ENCODE measurements at regions not wholly inside any gene's neighbourhood (a gene's known extent, or its start where the extent isn't known, plus 50 kb on each side); places are given as distances from the start of the nearest gene placed in this dataset.

GRCh38 chr2:8594731-8595427 is 87.0 kb upstream of the ID2 start:
- TF ChIP-seq CTCF (conservative IDR thresholded peaks at IDR 0.05; ENCODE audit: low read depth, low read length) = no peak
- Histone ChIP-seq H3K9ac (no peak overlapping the region), H3K27me3 (ENCODE audit: insufficient read depth, low read depth) (no peaks in the 10 kb centered on the region), H3K4me3 (IDR thresholded peaks at IDR 0.05; ENCODE audit: insufficient read depth, low read depth, low read length) (no peak overlapping the region), H3K79me2 (ENCODE audit: insufficient read depth, low read depth) (no peaks in the 10 kb centered on the region), H3K27ac (no peak overlapping the region), H3K4me2 (no peak overlapping the region), H3K4me1 (ENCODE audit: low read depth, poor library complexity, severe bottlenecking) (no peaks in the 10 kb centered on the region), H2AFZ (ENCODE audit: low read depth) (no peak overlapping the region), H3K36me3 (ENCODE audit: insufficient read depth) (no peaks in the 10 kb centered on the region), H4K20me1 (ENCODE audit: insufficient read depth) (no peaks in the 10 kb centered on the region)

- no peak overlapping the region for H2AFZ ChIP-seq (ENCODE audit: low read depth)
- no peaks in the 10 kb centered on the region for H3K36me3 ChIP-seq (ENCODE audit: insufficient read depth)
- H3K4me1 ChIP-seq (ENCODE audit: low read depth, poor library complexity, severe bottlenecking) = no peaks in the 10 kb centered on the region
- H3K9ac ChIP-seq = no peak overlapping the region
- no peaks in the 10 kb centered on the region for H3K27me3 ChIP-seq (ENCODE audit: insufficient read depth, low read depth)
- no peaks in the 10 kb centered on the region for H3K79me2 ChIP-seq (ENCODE audit: insufficient read depth, low read depth)
- no peak overlapping the region for H3K27ac ChIP-seq
- no peak overlapping the region for H3K4me2 ChIP-seq
- no peaks in the 10 kb centered on the region for H4K20me1 ChIP-seq (ENCODE audit: insufficient read depth)
- H3K4me3 ChIP-seq (IDR thresholded peaks at IDR 0.05; ENCODE audit: insufficient read depth, low read depth, low read length) = no peak overlapping the region
- no peak for TF ChIP-seq CTCF (conservative IDR thresholded peaks at IDR 0.05; ENCODE audit: low read depth, low read length)
Observed at GRCh38 chr2:8595428-8595805, 86.4 kb upstream of the ID2 start.

GRCh38 chr2:8595811-8596600 is 85.8 kb upstream of the ID2 start:
- Histone ChIP-seq H4K20me1 (ENCODE audit: insufficient read depth) (no peaks in the 10 kb centered on the region), H3K4me1 (ENCODE audit: low read depth, poor library complexity, severe bottlenecking) (no peaks in the 10 kb centered on the region), H3K9ac (no peak overlapping the region), H3K27ac (no peak overlapping the region), H3K4me2 (no peak overlapping the region), H3K4me3 (IDR thresholded peaks at IDR 0.05; ENCODE audit: insufficient read depth, low read depth, low read length) (no peak overlapping the region), H3K27me3 (ENCODE audit: insufficient read depth, low read depth) (no peaks in the 10 kb centered on the region), H2AFZ (ENCODE audit: low read depth) (no peak overlapping the region), H3K79me2 (ENCODE audit: insufficient read depth, low read depth) (no peaks in the 10 kb centered on the region), H3K36me3 (ENCODE audit: insufficient read depth) (no peaks in the 10 kb centered on the region)
- TF ChIP-seq CTCF (conservative IDR thresholded peaks at IDR 0.05; ENCODE audit: low read depth, low read length) = no peak

- H3K9ac ChIP-seq = no peak overlapping the region
- H3K27ac ChIP-seq = no peak overlapping the region
- no peak overlapping the region for H2AFZ ChIP-seq (ENCODE audit: low read depth)
- no peaks in the 10 kb centered on the region for H4K20me1 ChIP-seq (ENCODE audit: insufficient read depth)
- TF ChIP-seq CTCF (conservative IDR thresholded peaks at IDR 0.05; ENCODE audit: low read depth, low read length) = no peak
- no peaks in the 10 kb centered on the region for H3K4me1 ChIP-seq (ENCODE audit: low read depth, poor library complexity, severe bottlenecking)
- H3K79me2 ChIP-seq (ENCODE audit: insufficient read depth, low read depth) = no peaks in the 10 kb centered on the region
- no peak overlapping the region for H3K4me3 ChIP-seq (IDR thresholded peaks at IDR 0.05; ENCODE audit: insufficient read depth, low read depth, low read length)
- no peaks in the 10 kb centered on the region for H3K36me3 ChIP-seq (ENCODE audit: insufficient read depth)
- H3K27me3 ChIP-seq (ENCODE audit: insufficient read depth, low read depth) = no peaks in the 10 kb centered on the region
- H3K4me2 ChIP-seq = no peak overlapping the region
Observed at GRCh38 chr2:8597094-8597493, 84.8 kb upstream of the ID2 start.

Data from KMS-11 (cell line).